SK-N-MC (cell line): ENCODE measurements at regions not wholly inside any gene's neighbourhood (a gene's known extent, or its start where the extent isn't known, plus 50 kb on each side); places are given as distances from the start of the nearest gene placed in this dataset.

ENCODE experiments used
- DNase-seq: peaks from one replicate; pipeline ENCODE4 v3.0.0-alpha.2; 2011; ENCODE audit warnings: low read depth, low spot score
- H3K27ac ChIP-seq: fragments of 200-600 bp; sonication (generic); 2 replicates; pipeline ENCODE4 v1.5.1; 2016; ENCODE audit warnings: mixed run types
- H3K36me3 ChIP-seq: fragments of 200-600 bp; sonication (generic); 2 replicates; pipeline ENCODE4 v1.6.1; 2017; ENCODE audit warnings: antibody characterized with exemption, low read length, mixed read lengths; ENCODE audit not compliant: insufficient read depth
- H3K4me3 ChIP-seq: fragments of 200-600 bp; sonication (generic); 2 replicates; pipeline ENCODE4 v1.5.1; 2016
- H3K9ac ChIP-seq: fragments of 200-600 bp; sonication (generic); 2 replicates; pipeline ENCODE4 v1.8.0; 2017; ENCODE audit warnings: mixed run types, mixed read lengths; ENCODE audit not compliant: insufficient read length
- H3K9me3 ChIP-seq: fragments of 200-600 bp; sonication (generic); 2 replicates; pipeline ENCODE4 v1.6.1; 2017; ENCODE audit warnings: low read depth, mild to moderate bottlenecking, antibody characterized with exemption, low read length, moderate library complexity, mixed read lengths
- EZH2 ChIP-seq: fragments of 200-600 bp; sonication (generic); IDR thresholded peaks from one replicate; pipeline ENCODE4 v1.6.1; 2017; ENCODE audit warnings: antibody characterized with exemption
- FOXP2 ChIP-seq: optimal IDR thresholded peaks from 2 replicates; pipeline ENCODE3; 2011; ENCODE audit warnings: mild to moderate bottlenecking, moderate library complexity; ENCODE audit not compliant: insufficient read depth; ENCODE audit errors: extremely low read length, control extremely low read depth
- POLR2AphosphoS5 ChIP-seq: IDR thresholded peaks from 2 replicates; pipeline ENCODE4 v1.6.1; 2012; ENCODE audit warnings: mild to moderate bottlenecking, low read depth, low read length, borderline replicate concordance

GRCh38 chr16:8188841-8189240, 401.5 kb downstream of the TMEM114 start:
- H3K9me3 ChIP-seq = no peaks in the 10 kb centered on the region

GRCh38 chr16:8187782-8188372, 402.4 kb downstream of the TMEM114 start:
- H3K9ac ChIP-seq = no peak overlapping the region
- TF ChIP-seq EZH2 = no peak
- no peak for TF ChIP-seq FOXP2
- TF ChIP-seq POLR2AphosphoS5 = no peak

More at GRCh38 chr16:8188841-8189240, 401.5 kb downstream of the TMEM114 start:
- no peak for TF ChIP-seq FOXP2
- no peak for TF ChIP-seq EZH2
- TF ChIP-seq POLR2AphosphoS5 = no peak
- DNase-seq = no peak
- Histone ChIP-seq H3K9ac (no peak overlapping the region), H3K4me3 (no peak overlapping the region), H3K27ac (no peak overlapping the region), H3K36me3 (no peaks in the 10 kb centered on the region)

DNA sequence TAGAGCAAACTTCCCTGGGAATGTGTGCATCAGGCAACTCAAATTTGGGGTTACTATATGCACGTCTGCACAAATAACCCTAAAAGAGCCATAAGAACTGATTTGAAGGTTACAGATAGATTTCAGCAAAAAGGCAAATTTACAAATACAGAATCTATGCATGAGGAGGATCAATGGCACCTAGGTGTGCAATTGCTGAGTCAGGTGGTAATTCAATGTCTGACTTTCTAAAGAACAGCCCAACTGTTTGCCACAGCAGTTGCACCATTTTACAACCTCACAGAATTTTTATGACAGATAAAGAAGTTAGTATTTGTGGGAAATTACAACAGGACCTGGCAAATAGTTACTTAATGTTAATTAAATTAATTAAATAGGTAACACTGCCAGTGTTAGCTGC, 405.5 kb downstream of the TMEM114 start:
- no peak overlapping the region for H3K4me3 ChIP-seq
- no peak overlapping the region for H3K27ac ChIP-seq
- H3K36me3 ChIP-seq = no peaks in the 10 kb centered on the region
- no peak overlapping the region for H3K9ac ChIP-seq
- DNase-seq = no peak
- TF ChIP-seq EZH2 (no peak), POLR2AphosphoS5 (no peak), FOXP2 (no peak)
- H3K9me3 ChIP-seq = no peaks in the 10 kb centered on the region

More at GRCh38 chr16:8187782-8188372, 402.4 kb downstream of the TMEM114 start:
- no peaks in the 10 kb centered on the region for H3K36me3 ChIP-seq
- H3K27ac ChIP-seq = no peak overlapping the region
- no peak overlapping the region for H3K4me3 ChIP-seq
- DNase-seq = no peak
- H3K9me3 ChIP-seq = no peaks in the 10 kb centered on the region

GRCh38 chr16:8183176-8184099, 406.9 kb downstream of the TMEM114 start:
- H3K9ac ChIP-seq = no peak overlapping the region
- no peaks in the 10 kb centered on the region for H3K36me3 ChIP-seq
- no peak overlapping the region for H3K27ac ChIP-seq
- TF ChIP-seq FOXP2 (no peak), EZH2 (no peak), POLR2AphosphoS5 (no peak)
- H3K4me3 ChIP-seq = no peak overlapping the region
- no peak for DNase-seq
- no peaks in the 10 kb centered on the region for H3K9me3 ChIP-seq

GRCh38 chr16:8182761-8183160, 407.6 kb downstream of the TMEM114 start:
- no peaks in the 10 kb centered on the region for H3K36me3 ChIP-seq
- H3K9ac ChIP-seq = no peak overlapping the region
- TF ChIP-seq POLR2AphosphoS5 (no peak), FOXP2 (no peak), EZH2 (no peak)
- no peak overlapping the region for H3K27ac ChIP-seq
- H3K4me3 ChIP-seq = no peak overlapping the region
- no peaks in the 10 kb centered on the region for H3K9me3 ChIP-seq
- DNase-seq = no peak

DNA sequence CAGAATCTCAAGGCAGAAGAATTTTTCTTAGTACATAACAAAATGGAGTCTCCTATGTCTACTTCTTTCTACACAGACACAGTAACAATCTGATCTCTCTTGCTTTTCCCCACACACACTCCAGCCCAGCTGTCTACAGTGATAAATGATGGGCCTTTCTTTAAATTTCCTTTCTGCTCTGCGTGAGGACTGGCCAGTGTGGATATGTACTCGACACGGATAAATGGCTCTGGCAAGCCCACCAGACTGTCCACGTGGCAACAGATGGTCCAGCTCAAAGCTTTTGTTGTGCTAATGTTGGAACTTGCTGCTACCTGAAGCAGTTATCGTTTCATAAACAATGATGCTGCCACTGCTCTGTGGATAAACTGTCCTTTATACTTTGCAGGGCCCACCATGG, 410.7 kb downstream of the TMEM114 start:
- no peak for TF ChIP-seq POLR2AphosphoS5
- Histone ChIP-seq H3K9me3 (no peaks in the 10 kb centered on the region), H3K4me3 (no peak overlapping the region), H3K9ac (no peak overlapping the region), H3K27ac (no peak overlapping the region), H3K36me3 (no peaks in the 10 kb centered on the region)
- no peak for DNase-seq

- DNase-seq = no peak
- H3K27ac ChIP-seq = no peak overlapping the region
Observed at GRCh38 chr16:8178271-8178670, 412.0 kb downstream of the TMEM114 start.

DNA sequence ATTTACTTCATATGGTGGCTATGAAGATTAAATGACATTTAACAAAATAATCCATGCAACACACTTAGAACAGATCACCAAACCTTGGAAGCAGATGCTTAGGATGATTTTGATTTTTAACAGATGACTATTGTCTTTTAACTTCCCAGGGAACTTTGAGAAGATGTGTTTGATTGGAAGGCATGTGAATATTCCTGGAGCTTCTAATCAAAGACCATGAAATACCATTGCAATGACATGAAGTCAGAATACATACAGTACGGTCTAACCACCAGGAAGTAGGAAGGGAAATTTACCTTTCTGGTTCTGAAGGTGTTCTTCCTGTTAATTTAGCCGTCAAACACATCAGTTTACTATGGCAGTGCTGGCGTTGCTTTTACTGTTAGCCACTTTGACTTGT, 414.9 kb downstream of the TMEM114 start:
- Histone ChIP-seq H3K9me3 (no peaks in the 10 kb centered on the region), H3K27ac (no peak overlapping the region), H3K36me3 (no peaks in the 10 kb centered on the region), H3K4me3 (no peak overlapping the region), H3K9ac (no peak overlapping the region)
- TF ChIP-seq FOXP2 = no peak
- no peak for TF ChIP-seq POLR2AphosphoS5
- no peak for TF ChIP-seq EZH2
- DNase-seq = no peak

More at GRCh38 chr16:8178271-8178670, 412.0 kb downstream of the TMEM114 start:
- TF ChIP-seq EZH2 (no peak), FOXP2 (no peak), POLR2AphosphoS5 (no peak)
- Histone ChIP-seq H3K4me3 (no peak overlapping the region), H3K9ac (no peak overlapping the region), H3K36me3 (no peaks in the 10 kb centered on the region), H3K9me3 (no peaks in the 10 kb centered on the region)
